Caco-2 (cell line): ENCODE measurements at regions not wholly inside any gene's neighbourhood (a gene's known extent, or its start where the extent isn't known, plus 50 kb on each side); places are given as distances from the start of the nearest gene placed in this dataset.

Source experiments
- BruUV-seq: library from RNA; stranded (reverse); fragments of 400-500 nt; replicated peaks from 2 replicates; lab custom pipeline; 2021; lab: Mats Ljungman, UMichigan
- CTCF ChIA-PET: fragments of 300-600 bp; sonication (Branson Sonifier 250); formaldehyde crosslinking; loops from one replicate; lab custom pipeline; 2022; ENCODE audit warnings: antibody characterized with exemption; lab: Charles Lee
- POLR2A ChIA-PET: fragments of 300-600 bp; sonication (Branson Sonifier 250); formaldehyde crosslinking; loops from one replicate; lab custom pipeline; 2022; ENCODE audit warnings: antibody characterized with exemption; lab: Charles Lee
- DNase-seq, 2 experiments: peaks; one replicate each; pipeline versions ENCODE4 v3.0.0 to v3.0.0-alpha.2; 2020 to 2022
- H3K27me3 ChIP-seq: replicated peaks from 2 replicates; pipeline ENCODE4 v1.6.0; 2011; ENCODE audit warnings: low read length; ENCODE audit not compliant: control insufficient read depth, insufficient read depth
- H3K36me3 ChIP-seq: 2 replicates; pipeline ENCODE4 v1.5.1; 2011; ENCODE audit warnings: low read length; ENCODE audit not compliant: control insufficient read depth, insufficient read depth
- H3K4me1 ChIP-seq: fragments of 250-450 bp; sonication (Bioruptor Pico); 2 replicates; pipeline ENCODE4 v1.5.1; 2020; ENCODE audit warnings: mild to moderate bottlenecking
- H3K4me3 ChIP-seq: 2 replicates; pipeline ENCODE4 v1.5.1; 2011; ENCODE audit warnings: low read depth, mild to moderate bottlenecking, control low read depth, low read length
- H3K9me3 ChIP-seq: fragments of 250-450 bp; sonication (Bioruptor Pico); 2 replicates; pipeline ENCODE4 v1.5.1; 2020; ENCODE audit warnings: mild to moderate bottlenecking, moderate library complexity
- H3K27ac Mint-ChIP-seq: one replicate; pipeline ENCODE4 v1.8.0; 2022; ENCODE audit warnings: mixed read lengths; ENCODE audit not compliant: unreplicated experiment
- H3K27me3 Mint-ChIP-seq: one replicate; pipeline ENCODE4 v1.8.0; 2022; ENCODE audit warnings: mixed read lengths; ENCODE audit not compliant: insufficient read depth, unreplicated experiment
- H3K36me3 Mint-ChIP-seq: one replicate; pipeline ENCODE4 v1.8.0; 2022; ENCODE audit warnings: mild to moderate bottlenecking, mixed read lengths; ENCODE audit not compliant: insufficient read depth, unreplicated experiment
- H3K4me1 Mint-ChIP-seq: one replicate; pipeline ENCODE4 v1.8.0; 2022; ENCODE audit warnings: low read depth, mixed read lengths; ENCODE audit not compliant: unreplicated experiment
- H3K4me3 Mint-ChIP-seq: one replicate; pipeline ENCODE4 v1.8.0; 2022; ENCODE audit warnings: mild to moderate bottlenecking, moderate library complexity, mixed read lengths; ENCODE audit not compliant: unreplicated experiment
- H3K9me3 Mint-ChIP-seq: one replicate; pipeline ENCODE4 v1.8.0; 2022; ENCODE audit warnings: mixed read lengths; ENCODE audit not compliant: unreplicated experiment
- CTCF ChIP-seq, 2 experiments: fragments of 200-600 bp in 1 of 2; IDR thresholded peaks; 1 replicate in 1 of 2; 2 replicates in 1 of 2; pipeline versions ENCODE4 v1.5.1 to v1.8.0; 2011 to 2022; ENCODE audit warnings: antibody characterized with exemption in 1 of 2, control low read depth in 1 of 2, inconsistent platforms in 1 of 2, low read depth in 1 of 2, low read length in 1 of 2, mild to moderate bottlenecking in 1 of 2, moderate library complexity in 1 of 2; ENCODE audit not compliant: insufficient read depth in 1 of 2, severe bottlenecking in 1 of 2, unreplicated experiment in 1 of 2
- intact Hi-C: fragments of 100-400 bp; cut with micrococcal nuclease; formaldehyde crosslinking; loops from one replicate; pipeline ENCODE4 v1.10.0; 2022; ENCODE audit not compliant: unreplicated experiment

- Histone ChIP-seq H3K27me3 (no peaks in the 10 kb centered on the region), H3K4me3 (no peak overlapping the region), H3K4me1 (no peaks in the 10 kb centered on the region), H3K36me3 (no peaks in the 10 kb centered on the region; the same call in 1 of the 2 replicates), H3K9me3 (no peaks in the 10 kb centered on the region)
- no peak overlapping the region for H3K27ac Mint-ChIP-seq
- ChIA-PET POLR2A (no interaction called here), CTCF (no interaction called here)
- DNase-seq = no peak
- H3K4me1 Mint-ChIP-seq = no peaks in the 10 kb centered on the region
- intact Hi-C loops = no loop called here
- H3K36me3 Mint-ChIP-seq = peaks cover 6% of the 10 kb centered on the region
- no peak for TF ChIP-seq CTCF (IDR thresholded peaks at IDR 0.05; ENCODE audit: insufficient read depth in 1 of 2, low read depth in 1 of 2, low read length in 1 of 2, severe bottlenecking in 1 of 2, unreplicated experiment in 1 of 2)
- H3K9me3 Mint-ChIP-seq = no peaks in the 10 kb centered on the region
- BruUV-seq = no TSS peak
- H3K4me3 Mint-ChIP-seq = no peak overlapping the region
- no peaks in the 10 kb centered on the region for H3K27me3 Mint-ChIP-seq
These were observed 1013.9 kb downstream of the TBC1D22A start for GRCh38 chr22:47776329-47776728.

DNA sequence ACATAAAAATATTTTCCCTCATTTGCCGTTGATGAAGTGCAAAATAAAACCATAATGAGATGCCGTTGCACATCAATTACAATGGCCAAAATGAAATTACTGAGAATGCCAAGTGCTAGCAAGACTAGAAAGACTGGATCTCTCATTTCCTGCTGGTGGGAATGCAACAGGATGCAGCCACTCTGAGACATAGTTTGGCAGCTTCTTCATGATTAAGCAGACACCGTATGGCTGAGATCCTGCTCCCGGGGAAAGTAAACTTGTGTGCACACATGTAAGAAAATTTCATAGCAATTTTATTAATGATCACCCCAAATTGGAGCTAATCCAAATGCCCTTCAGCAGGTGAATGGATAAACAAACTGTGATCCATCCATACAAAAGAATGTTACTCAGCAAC, 1013.2 kb downstream of the TBC1D22A start:
- intact Hi-C loops = no loop called here
- no peak for DNase-seq
- ChIA-PET POLR2A (no interaction called here), CTCF (no interaction called here)
- Histone ChIP-seq H3K9me3 (no peaks in the 10 kb centered on the region), H3K27me3 (no peaks in the 10 kb centered on the region), H3K4me1 (no peaks in the 10 kb centered on the region), H3K36me3 (no peaks in the 10 kb centered on the region; the same call in 1 of the 2 replicates), H3K4me3 (no peak overlapping the region)
- H3K27ac Mint-ChIP-seq = no peak overlapping the region
- H3K4me1 Mint-ChIP-seq = no peaks in the 10 kb centered on the region
- H3K36me3 Mint-ChIP-seq = peaks cover 6% of the 10 kb centered on the region
- no peaks in the 10 kb centered on the region for H3K27me3 Mint-ChIP-seq
- no peaks in the 10 kb centered on the region for H3K9me3 Mint-ChIP-seq
- TF ChIP-seq CTCF (IDR thresholded peaks at IDR 0.05; ENCODE audit: insufficient read depth in 1 of 2, low read depth in 1 of 2, low read length in 1 of 2, severe bottlenecking in 1 of 2, unreplicated experiment in 1 of 2) = no peak
- H3K4me3 Mint-ChIP-seq = no peak overlapping the region
- no TSS peak for BruUV-seq

GRCh38 chr22:47775191-47775590, 1012.7 kb downstream of the TBC1D22A start:
- no peak for TF ChIP-seq CTCF (IDR thresholded peaks at IDR 0.05; ENCODE audit: insufficient read depth in 1 of 2, low read depth in 1 of 2, low read length in 1 of 2, severe bottlenecking in 1 of 2, unreplicated experiment in 1 of 2)
- Histone ChIP-seq H3K4me1 (no peaks in the 10 kb centered on the region), H3K4me3 (no peak overlapping the region), H3K9me3 (no peaks in the 10 kb centered on the region), H3K36me3 (no peaks in the 10 kb centered on the region; the same call in 1 of the 2 replicates), H3K27me3 (no peaks in the 10 kb centered on the region)
- Mint-ChIP-seq H3K9me3 (no peaks in the 10 kb centered on the region), H3K4me3 (no peak overlapping the region), H3K4me1 (no peaks in the 10 kb centered on the region), H3K36me3 (peaks cover under 1% of the 10 kb centered on the region), H3K27ac (no peak overlapping the region), H3K27me3 (no peaks in the 10 kb centered on the region)
- POLR2A ChIA-PET = no interaction called here
- intact Hi-C loops = no loop called here
- CTCF ChIA-PET = no interaction called here
- DNase-seq = no peak
- no TSS peak for BruUV-seq
